ENCODE measurements at regions not wholly inside any gene's neighbourhood (a gene's known extent, or its start where the extent isn't known, plus 50 kb on each side); places are given as distances from the start of the nearest gene placed in this dataset.

- H3K9me2 ChIP-seq (ENCODE audit: low read depth, low read length): no peaks in the 10 kb centered on the region
Measured at GRCh38 chr17:68185820-68186219, 62.0 kb upstream of the AMZ2 start.

GRCh38 chr17:68190495-68190894 lies 57.3 kb upstream of the AMZ2 start:
- H3K4me2 ChIP-seq (ENCODE audit: low read length): no peak overlapping the region
- no peaks in the 10 kb centered on the region for H3K9me2 ChIP-seq (ENCODE audit: low read depth, low read length)
- no peak overlapping the region for H3K27ac ChIP-seq (ENCODE audit: low read depth, low read length, poor library complexity, severe bottlenecking)
- peaks cover 6% of the 10 kb centered on the region; the same call in 1 of the 2 replicates for H3F3A ChIP-seq (ENCODE audit: insufficient read depth, low read length)
- no peaks in the 10 kb centered on the region for H4K20me1 ChIP-seq (ENCODE audit: insufficient read depth, low read length)
- H3K9ac ChIP-seq (ENCODE audit: low read length): no peak overlapping the region
- no peak for TF ChIP-seq CTCF (IDR thresholded peaks at IDR 0.05; ENCODE audit: low read length)
- no peak for TF ChIP-seq EZH2 (IDR thresholded peaks at IDR 0.05; ENCODE audit: borderline replicate concordance, low read length)
- peaks cover 16% of the 10 kb centered on the region for H3K4me1 ChIP-seq (ENCODE audit: insufficient read depth, low read length, severe bottlenecking)
- H3K79me2 ChIP-seq (ENCODE audit: insufficient read depth, low read length): peaks cover 19% of the 10 kb centered on the region
- H3K4me3 ChIP-seq (ENCODE audit: low read depth, low read length, poor library complexity, severe bottlenecking): no peak overlapping the region
- H3K36me3 ChIP-seq (ENCODE audit: insufficient read depth, low read length): peaks cover 86% of the 10 kb centered on the region
- no peak overlapping the region for H2AFZ ChIP-seq (ENCODE audit: low read length)
- H3K9me3 ChIP-seq (ENCODE audit: low read length): peaks cover 4% of the 10 kb centered on the region; the same call in 1 of the 2 replicates
- no peaks in the 10 kb centered on the region for H3K27me3 ChIP-seq (ENCODE audit: insufficient read depth, low read length)

More at GRCh38 chr17:68185820-68186219, 62.0 kb upstream of the AMZ2 start:
- Histone ChIP-seq H3K79me2 (ENCODE audit: insufficient read depth, low read length) (peaks cover 59% of the 10 kb centered on the region), H3K4me1 (ENCODE audit: insufficient read depth, low read length, severe bottlenecking) (peaks cover 34% of the 10 kb centered on the region), H3K27ac (ENCODE audit: low read depth, low read length, poor library complexity, severe bottlenecking) (no peak overlapping the region), H3K27me3 (ENCODE audit: insufficient read depth, low read length) (no peaks in the 10 kb centered on the region), H3K36me3 (ENCODE audit: insufficient read depth, low read length) (peaks cover 82% of the 10 kb centered on the region), H2AFZ (ENCODE audit: low read length) (no peak overlapping the region), H3K4me3 (ENCODE audit: low read depth, low read length, poor library complexity, severe bottlenecking) (no peak overlapping the region), H4K20me1 (ENCODE audit: insufficient read depth, low read length) (no peaks in the 10 kb centered on the region), H3K4me2 (ENCODE audit: low read length) (peak overlapping the region; percentile 95), H3F3A (ENCODE audit: insufficient read depth, low read length) (no peaks in the 10 kb centered on the region), H3K9me3 (ENCODE audit: low read length) (peaks cover 4% of the 10 kb centered on the region; the same call in 1 of the 2 replicates), H3K9ac (ENCODE audit: low read length) (no peak overlapping the region)
- TF ChIP-seq EZH2 (IDR thresholded peaks at IDR 0.05; ENCODE audit: borderline replicate concordance, low read length) (no peak), CTCF (IDR thresholded peaks at IDR 0.05; ENCODE audit: low read length) (no peak)

- no peaks in the 10 kb centered on the region for H3K9me2 ChIP-seq (ENCODE audit: low read depth, low read length)
- H3K4me2 ChIP-seq (ENCODE audit: low read length): peak overlapping the region; percentile 37; the same call in 1 of the 2 replicates
- no peak for TF ChIP-seq CTCF (IDR thresholded peaks at IDR 0.05; ENCODE audit: low read length)
- no peak for TF ChIP-seq EZH2 (IDR thresholded peaks at IDR 0.05; ENCODE audit: borderline replicate concordance, low read length)
- peaks cover 53% of the 10 kb centered on the region for H3K36me3 ChIP-seq (ENCODE audit: insufficient read depth, low read length)
- H3K79me2 ChIP-seq (ENCODE audit: insufficient read depth, low read length): no peaks in the 10 kb centered on the region
- H3K4me3 ChIP-seq (ENCODE audit: low read depth, low read length, poor library complexity, severe bottlenecking): peak overlapping the region; percentile 22
- no peak overlapping the region for H3K27ac ChIP-seq (ENCODE audit: low read depth, low read length, poor library complexity, severe bottlenecking)
- H3K9ac ChIP-seq (ENCODE audit: low read length): no peak overlapping the region; the same call in 1 of the 2 replicates
- H3F3A ChIP-seq (ENCODE audit: insufficient read depth, low read length): peaks cover 6% of the 10 kb centered on the region; the same call in 1 of the 2 replicates
- H4K20me1 ChIP-seq (ENCODE audit: insufficient read depth, low read length): no peaks in the 10 kb centered on the region
- no peaks in the 10 kb centered on the region for H3K9me3 ChIP-seq (ENCODE audit: low read length)
- no peak overlapping the region for H2AFZ ChIP-seq (ENCODE audit: low read length)
- H3K27me3 ChIP-seq (ENCODE audit: insufficient read depth, low read length): no peaks in the 10 kb centered on the region; the same call in 1 of the 2 replicates
- peaks cover 57% of the 10 kb centered on the region for H3K4me1 ChIP-seq (ENCODE audit: insufficient read depth, low read length, severe bottlenecking)
Measured at GRCh38 chr17:68195667-68196393, 52.0 kb upstream of the AMZ2 start.

All from OCI-LY1 (cell line).